ENCODE measurements at regions not wholly inside any gene's neighbourhood (a gene's known extent, or its start where the extent isn't known, plus 50 kb on each side); places are given as distances from the start of the nearest gene placed in this dataset.

DNA sequence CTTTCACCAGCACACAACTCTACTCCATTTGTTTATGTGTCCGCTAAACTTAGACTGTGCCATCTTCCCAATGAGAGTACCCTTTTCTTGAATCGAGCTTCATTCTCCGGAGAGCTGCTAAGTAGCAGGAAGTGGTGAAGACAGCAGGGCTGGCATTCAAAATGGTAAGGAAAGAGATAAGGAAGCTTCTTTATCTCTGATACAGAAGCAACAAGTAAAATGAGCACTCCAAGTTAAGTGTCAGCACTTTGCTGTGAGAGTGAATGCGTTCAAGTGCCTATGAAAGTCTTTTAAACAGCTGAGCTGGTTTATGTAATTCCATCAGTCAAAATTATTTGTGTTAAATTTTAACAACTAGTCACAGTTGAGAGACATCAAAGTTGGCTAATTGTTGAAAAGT is 386.8 kb upstream of the PTPRD start:
- DNase-seq (ENCODE audit: low read depth) = no peak

DNA sequence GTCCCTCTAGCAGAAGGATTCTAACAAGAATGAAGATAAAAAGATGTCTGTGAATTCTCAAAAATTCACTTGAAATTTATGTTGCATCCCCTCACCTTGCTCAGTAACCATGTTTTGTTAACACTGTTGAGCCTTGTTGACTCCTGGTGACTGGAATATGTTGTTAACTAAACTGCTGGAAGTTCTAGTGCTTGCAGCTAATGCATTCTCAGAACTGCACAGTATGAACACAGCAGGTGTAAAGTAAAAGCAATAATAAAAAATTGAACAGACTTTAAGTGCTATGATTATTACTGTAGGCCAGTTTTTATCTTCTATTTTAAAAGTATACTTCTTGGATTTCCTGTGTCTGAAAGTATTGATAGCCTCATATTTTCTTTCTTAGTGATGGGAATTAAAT is 388.7 kb upstream of the PTPRD start:
- no peak for DNase-seq (ENCODE audit: low read depth)

DNA sequence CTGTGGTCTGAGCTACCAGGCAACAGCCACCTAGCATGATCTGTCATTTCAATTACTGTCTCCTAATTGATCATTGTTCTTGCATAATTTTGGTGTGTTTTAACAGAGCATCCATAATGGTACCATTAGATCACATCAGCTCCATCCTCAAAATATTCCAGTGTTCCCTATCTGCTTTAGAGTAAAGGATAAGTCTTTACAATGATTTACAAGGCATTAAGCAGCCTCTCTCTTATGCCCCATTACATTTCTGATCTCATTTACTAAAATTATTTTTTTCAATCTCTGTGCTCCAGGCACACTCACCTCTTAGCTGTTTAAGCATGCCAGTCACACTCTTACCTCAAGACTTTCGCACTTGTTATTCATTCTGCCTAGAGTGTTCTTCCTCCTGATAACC is 389.9 kb upstream of the PTPRD start:
- DNase-seq (ENCODE audit: low read depth) = no peak

DNA sequence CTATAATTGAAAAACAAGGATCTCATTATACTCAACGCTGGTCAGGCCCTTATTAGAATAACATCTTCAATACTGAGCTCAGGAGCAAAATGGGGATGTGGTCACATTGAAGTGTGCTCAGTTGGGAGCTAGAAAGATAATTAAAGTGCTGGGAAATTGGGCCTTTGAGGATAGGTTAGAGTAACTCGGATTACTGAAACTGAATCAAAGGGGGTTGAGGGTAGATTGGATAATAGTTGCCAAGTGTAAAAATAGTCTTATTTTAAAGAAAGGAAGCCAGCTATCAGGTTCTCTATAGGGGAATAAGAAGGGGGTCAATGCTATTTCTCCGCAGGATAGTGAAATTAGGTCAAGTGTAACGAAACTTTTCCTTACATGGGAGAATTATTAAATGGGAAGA is 391.0 kb upstream of the PTPRD start:
- DNase-seq (ENCODE audit: low read depth) = no peak

DNA sequence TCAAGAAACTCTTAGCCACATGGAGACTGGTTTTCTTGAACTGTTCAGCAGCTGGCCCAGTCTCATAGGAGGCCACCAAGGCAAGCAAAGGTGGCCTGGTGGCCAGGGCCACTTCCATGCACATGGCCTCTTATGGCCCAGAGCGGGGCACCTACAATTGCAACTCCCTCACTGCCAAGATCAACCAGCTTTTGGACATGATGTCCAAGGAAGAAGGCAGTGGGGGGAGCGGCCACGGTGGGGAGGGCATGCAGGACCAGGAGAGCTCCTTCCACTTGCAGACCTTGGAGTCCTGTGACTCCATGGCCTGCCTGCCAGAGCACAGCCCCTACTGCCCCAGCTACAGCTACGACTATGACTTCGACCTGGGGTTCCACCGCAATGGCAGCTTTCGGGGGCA is 398.9 kb upstream of the PTPRD start:
- DNase-seq (ENCODE audit: low read depth) = no peak

DNA sequence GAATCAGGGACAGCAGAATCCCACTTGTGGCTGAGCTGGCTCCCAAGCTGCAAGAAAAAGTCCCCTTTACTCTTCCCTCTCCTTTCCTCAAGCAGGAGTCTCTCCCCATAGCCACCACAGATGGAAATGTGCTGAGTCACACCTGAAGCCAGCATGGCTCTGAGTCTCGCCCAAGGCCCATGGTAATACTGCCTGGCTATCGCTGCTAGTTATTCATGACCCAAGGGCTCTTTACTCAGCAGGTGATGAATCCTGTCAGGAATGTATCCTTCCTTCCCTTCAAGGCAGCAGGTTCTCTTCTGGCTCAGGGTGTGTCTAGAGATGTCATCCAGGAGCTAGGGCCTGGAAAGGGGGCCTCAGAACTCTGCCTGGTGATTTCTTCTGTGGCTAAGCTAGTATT is 403.3 kb upstream of the PTPRD start:
- DNase-seq (ENCODE audit: low read depth) = no peak

DNA sequence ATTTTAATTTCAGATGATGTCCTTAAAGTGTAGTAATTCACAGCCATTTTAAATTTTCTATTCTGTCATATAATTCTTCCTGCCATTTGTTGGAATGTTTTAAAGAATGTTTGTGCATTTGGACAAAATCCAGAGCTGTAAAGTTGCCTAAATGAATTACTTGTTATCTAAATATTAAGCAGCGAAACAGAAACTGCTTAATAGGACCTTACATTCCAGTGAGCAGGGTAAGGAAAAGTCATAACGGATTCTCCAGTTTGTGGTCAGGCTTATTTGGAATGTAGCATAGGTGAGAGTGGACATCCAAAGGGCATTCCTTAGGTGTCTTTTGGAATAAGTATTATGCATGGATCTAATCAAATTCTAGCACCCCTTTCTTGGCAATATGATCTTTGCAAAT is 410.4 kb upstream of the PTPRD start:
- no peak for DNase-seq (ENCODE audit: low read depth)

DNA sequence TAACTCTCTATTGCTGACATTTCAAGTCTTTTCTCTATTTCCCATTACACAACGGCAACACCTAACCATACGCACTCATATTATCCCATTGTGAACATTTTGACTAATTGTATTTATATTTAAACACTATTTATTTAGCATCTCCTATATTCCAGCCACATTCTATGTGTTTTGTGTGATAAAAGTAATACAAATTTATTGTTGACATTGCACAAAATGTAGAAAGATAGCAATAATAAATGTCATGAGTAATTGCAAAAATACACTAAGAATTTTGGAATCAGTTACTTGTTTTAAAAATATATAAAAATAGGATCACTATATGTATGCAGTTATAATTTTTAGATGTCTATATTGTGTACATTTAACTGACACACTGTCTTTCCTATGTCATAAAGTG is 413.0 kb upstream of the PTPRD start:
- DNase-seq (ENCODE audit: low read depth) = no peak

DNA sequence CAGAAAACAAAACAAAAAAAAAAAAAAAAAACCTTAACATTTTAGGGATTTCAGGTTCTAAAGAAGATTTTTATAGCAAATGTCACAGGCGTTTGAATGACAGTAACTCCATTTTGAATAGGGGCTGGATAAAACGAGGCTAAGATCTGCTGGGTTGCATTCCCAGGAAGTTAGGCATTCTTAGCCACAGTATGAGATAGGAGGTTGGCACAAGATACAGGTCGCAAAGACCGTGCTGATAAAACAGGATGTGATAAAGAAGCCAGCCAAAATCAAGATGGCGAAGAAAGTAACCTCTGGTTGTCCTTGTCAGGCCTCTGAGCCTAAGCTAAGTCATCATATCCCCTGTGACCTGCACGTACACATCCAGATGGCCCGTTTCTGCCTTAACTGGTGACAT is 425.6 kb upstream of the PTPRD start:
- no peak for DNase-seq (ENCODE audit: low read depth)

DNA sequence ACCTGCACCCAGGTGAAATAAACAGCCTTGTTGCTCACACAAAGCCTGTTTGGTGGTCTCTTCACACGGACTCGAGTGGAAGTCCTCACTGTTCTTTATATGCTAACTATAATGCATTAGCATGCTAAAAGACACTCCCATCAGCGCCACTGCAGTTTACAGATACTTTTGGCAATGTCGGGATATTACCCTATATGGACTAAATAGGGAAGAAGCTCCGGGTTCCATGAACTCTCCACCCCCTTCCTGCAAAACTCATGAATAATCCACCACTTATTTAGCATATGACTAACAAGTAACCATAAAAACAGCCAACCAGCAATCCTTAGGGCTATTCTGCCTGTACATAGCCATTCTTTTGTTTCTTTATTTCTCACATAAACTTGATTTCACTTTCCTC is 426.2 kb upstream of the PTPRD start:
- no peak for DNase-seq (ENCODE audit: low read depth)

DNA sequence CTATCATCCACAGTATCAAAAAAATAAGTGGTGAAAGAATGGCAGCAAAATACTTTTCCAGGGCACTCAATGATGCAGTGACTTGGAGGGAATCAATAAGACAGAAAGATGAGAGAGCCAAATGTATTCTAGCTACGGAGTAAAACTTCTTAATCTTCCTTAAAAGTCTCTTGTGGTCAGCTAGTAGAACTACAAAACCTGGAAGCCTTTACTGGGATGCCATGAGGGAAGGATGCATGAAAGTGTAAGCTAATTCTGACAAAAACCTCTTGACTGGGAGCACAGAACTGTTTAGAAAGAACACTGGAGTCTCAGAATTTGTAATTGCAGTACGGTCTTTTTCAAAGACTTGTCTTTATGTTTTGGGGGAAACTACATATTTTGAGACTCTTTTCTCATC is 432.8 kb upstream of the PTPRD start:
- DNase-seq (ENCODE audit: low read depth) = no peak

DNA sequence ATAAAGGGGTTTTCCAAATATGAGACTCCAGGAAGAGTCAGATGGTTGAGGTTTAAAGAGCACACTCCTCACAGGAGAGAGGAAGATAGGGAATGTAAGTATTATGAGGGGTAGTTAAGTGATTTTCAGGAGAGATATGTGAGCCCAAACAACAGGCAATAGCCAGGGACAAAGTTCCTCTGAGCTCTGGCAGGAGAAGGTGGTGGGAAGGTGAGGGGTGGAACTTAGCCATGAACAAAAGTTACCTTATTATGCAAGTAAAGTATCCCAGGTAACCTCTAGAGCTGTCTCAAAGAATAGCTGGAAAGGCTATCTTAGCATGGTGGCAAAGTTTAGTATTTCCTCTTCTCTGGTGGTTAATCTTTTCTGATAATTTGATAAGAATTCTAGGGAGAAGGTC is 450.5 kb upstream of the PTPRD start:
- no peak for DNase-seq (ENCODE audit: low read depth)

DNA sequence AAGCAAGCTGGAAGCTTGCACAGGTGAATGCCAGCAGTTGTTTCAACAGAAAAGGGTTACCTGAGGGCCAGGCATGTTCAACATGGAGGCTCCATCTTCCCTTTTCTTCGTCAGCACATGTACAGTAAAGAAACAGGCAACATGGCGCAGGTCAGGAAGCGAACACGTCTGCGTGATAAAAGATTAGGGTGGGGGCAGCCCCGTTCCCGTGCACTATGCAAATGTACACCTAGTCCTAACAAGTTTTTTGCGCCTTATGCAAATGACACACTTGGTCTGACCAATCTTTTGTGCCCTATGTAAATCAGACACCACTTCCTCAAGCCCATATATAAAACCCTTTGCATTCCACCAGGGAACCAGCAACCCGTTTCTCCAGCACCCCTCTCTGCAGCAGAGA is 452.1 kb upstream of the PTPRD start:
- no peak for DNase-seq (ENCODE audit: low read depth)

DNA sequence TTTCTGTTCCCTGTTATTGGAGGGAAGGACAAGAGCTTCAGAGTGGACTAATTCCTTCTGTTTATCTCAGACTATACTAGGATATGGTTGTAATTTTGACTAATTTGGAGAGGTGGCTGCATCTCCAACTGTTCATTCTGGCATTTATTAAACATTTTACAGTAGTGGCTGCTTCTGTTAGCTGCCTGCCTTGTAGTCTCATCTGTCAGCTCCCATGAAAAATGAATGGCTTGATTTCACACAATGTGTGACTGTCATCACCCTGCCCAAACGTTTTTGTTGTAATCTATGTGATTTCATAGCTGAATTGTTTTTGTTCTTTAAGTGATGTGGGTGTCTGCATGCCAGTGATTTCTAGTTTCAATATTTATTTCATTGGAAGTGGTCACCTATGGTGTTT is 459.4 kb upstream of the PTPRD start:
- DNase-seq (ENCODE audit: low read depth) = no peak

DNA sequence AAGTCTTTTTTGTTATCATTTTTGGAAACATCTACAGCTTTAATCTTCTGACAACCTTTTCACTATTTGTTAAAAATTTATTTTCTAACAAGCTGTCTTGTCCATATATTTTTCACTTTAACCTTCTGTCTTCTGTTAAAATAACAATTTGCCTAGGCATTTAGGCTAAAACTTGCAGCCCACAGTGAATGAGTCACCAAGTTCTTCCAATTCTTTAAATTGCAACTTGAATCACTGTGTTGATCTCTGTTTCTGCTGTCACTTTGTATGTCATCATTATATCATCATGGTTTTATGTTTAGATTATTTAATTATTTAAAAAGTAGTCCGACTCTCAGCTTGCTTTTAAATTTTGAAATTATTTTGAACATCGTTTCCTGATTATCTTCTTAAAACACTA is 473.8 kb upstream of the PTPRD start:
- no peak for DNase-seq (ENCODE audit: low read depth)

DNA sequence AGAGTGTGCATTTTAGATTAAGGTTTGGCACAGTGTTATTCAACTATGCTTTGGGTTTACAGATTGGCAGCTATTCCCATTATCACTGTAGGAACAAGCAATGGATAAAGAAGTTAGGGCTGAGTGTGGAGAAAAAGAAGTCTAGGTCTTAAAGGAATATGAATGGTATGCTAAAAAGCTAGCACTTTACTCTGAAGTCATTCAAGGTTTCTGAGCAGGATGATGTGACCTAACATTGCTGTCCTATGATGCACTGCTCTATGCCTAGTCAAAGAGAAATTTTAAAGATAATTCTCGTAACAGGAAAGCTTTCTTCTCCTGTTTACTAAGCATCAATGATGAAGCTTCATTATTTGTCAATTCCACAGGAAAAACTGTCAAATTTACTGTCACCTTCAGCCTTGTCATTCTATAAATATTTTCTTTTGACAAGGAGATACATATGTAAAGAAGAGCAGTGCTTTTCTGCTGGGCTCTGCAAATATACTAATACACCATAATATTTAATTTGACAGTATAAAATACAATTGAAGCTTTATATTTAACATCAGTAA is 476.1 kb upstream of the PTPRD start:
- no peak for DNase-seq (ENCODE audit: low read depth)

DNA sequence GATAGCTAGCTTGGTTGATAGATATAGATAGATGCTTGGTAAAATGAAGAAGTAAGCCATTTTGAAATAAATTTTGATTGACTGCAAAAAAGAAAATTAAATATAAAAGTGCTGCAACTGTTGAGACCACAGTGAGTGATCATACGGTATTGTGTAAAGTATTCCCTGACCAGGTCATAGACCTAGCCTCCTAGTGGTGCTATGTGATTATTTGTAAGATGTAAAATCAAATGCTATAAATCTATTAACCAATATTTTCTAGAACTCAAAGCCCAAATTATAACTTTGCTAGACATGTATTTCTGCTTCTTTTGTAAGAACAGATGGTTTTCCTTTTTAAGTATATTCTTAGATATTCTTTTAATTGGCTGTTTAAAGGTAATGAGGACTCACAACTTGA is 480.2 kb upstream of the PTPRD start:
- no peak for DNase-seq (ENCODE audit: low read depth)

DNA sequence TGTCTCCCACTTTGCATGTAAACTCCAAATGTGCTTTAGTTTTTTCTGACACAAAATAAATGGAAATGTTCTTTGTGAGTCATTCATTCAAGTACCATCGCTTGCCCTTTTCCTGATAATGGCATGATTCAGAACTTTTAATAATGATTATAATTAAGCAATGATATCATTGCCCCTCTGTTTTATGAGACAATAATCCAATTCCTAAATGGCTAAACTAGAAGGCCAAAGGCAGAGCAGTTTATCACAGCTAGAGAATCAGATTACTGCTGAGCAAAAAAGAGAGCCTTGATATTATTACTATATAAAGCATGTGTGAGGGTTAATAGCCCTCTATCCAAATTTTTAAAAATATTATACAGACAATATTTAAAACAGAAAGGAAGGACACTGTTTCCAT is 484.2 kb upstream of the PTPRD start:
- DNase-seq (ENCODE audit: low read depth) = no peak

DNA sequence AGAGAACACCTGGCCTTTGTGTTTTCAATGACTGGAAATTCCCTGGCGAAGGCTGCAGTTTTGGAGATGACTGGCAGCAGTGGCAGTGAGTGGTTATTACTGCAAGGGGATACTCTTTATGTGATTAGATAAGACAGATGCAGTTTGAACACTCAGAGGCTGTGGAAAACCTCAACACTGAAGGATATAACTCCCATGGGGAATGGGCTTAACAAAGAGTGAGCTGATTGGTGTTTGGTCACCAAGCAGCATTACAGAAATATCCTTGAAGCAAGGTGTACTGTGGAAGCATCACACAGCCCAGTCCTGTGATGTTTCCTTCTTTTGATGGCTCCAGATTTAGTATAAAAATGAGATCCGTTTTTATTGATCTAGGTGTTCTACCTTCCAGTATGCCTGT is 490.7 kb upstream of the PTPRD start:
- DNase-seq (ENCODE audit: low read depth) = no peak

DNA sequence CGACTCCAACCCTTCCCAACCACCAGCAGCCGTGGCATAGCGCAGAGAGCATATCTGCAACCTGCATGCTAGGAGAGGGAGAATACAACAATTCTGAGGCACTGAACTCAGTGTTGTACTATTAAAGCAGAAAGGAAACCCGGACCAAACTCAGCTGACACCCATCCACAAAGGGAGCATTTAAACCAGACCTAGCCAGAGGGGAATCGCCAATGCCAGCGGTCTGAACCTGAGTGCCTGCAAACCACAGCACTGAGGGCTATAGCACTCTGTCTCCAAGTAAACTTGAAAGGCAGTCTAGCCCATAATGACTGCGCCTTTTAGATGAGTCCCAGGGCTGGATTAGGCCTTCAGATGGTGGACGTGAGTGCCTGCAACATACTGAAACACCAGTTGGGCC is 494.4 kb upstream of the PTPRD start:
- DNase-seq (ENCODE audit: low read depth) = no peak

DNA sequence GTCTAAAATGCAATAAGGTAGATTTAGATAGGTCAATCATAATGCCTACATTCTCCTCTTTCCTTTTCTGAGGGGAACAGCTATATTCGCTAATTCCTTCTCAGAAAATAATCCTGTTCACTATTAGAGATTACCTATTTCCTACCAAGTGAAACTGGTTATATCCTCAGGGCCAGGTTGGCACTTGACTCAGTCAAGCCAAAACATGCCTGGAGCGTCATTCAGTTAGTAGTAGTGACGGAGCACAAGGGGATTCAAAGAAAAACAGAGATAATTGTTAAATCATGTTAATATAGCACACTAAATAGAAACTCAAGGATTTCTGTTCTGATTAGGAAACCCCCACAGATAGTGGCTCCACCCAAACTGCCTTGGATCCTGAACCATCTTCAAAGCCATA is 515.4 kb upstream of the PTPRD start:
- no peak for DNase-seq (ENCODE audit: low read depth)

DNA sequence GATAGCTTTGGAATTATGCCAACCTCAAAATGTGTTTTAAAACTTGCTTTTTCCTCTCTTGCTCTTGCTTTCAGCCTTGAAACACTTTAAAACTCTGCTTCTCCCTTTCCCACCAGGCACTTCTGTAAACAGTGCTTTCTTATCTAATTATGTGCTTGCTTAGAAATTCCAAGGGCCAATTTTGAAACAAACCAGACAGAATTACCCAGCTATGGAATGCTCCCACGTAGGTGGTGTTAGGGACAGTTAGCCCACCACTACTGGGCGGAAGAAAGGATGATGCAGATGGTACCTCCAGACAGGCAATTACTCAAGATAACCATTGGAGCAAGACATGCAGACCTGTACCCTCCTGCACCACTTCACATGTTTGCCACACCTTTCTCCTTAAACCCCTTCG is 523.0 kb upstream of the PTPRD start:
- no peak for DNase-seq (ENCODE audit: low read depth)

DNA sequence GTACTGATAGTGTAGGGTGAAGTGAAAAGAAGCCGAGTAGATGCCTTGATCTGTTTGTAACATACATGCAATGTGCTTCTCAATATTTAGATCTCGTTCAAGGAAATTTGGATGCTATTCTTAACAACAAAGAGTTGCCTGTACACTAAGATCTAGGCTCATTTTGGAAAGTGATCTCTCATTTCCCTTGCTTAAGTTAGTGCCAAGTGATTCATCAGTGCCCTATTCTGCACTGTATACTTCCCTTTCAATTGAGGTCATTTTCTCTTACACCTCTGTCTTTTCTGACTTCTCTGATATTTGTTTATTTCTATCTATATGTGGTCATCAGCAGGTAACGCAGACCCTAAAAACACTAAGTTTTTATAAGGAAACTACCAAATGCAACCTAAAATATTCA is 528.6 kb upstream of the PTPRD start:
- DNase-seq (ENCODE audit: low read depth) = no peak

DNA sequence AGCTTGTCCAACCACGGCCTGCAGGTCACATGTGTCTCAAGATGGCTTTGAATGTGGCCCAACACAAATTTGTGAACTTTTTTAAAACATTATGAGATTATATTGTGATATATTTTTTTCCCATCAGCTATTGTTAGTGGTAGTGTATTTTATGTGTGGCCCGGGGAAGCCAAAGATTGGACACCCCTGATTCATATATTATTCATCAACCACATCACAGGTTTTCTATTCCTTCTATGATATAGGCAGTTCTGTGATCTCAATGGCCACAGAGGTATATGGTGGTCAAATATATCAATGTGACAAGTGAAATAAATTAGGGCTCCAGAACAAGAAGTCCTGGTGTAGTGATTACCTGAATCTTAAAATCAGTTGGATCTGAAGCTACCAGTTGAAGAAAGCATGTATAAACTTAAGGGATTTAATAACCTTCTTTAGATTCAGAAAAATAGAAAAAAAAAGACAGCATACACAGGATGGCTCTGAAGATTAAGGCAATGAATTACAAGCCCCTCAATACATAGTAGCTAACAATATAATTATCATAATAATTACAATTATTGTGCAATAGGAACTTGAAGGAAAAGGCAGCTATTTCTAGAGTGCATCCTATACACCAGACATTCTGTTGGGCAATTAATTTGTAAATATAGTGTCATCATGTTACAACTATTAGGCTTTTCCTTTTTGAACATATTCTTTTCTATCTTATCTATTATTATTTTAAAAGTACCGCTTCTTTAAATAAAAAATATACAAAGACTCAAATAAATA is 530.4 kb upstream of the PTPRD start:
- DNase-seq (ENCODE audit: low read depth) = no peak
